Calu3 (cell line): ENCODE measurements at regions not wholly inside any gene's neighbourhood (a gene's known extent, or its start where the extent isn't known, plus 50 kb on each side); places are given as distances from the start of the nearest gene placed in this dataset.

Experiments used
- BruUV-seq: library from RNA; stranded (reverse); fragments of 400-500 nt; replicated peaks from 2 replicates; lab custom pipeline; 2021; lab: Mats Ljungman, UMichigan
- CTCF ChIA-PET: fragments of 300-600 bp; sonication (Branson Sonifier 250); formaldehyde crosslinking; loops from one replicate; lab custom pipeline; 2022; ENCODE audit warnings: antibody characterized with exemption; lab: Charles Lee
- DNase-seq: peaks from one replicate; pipeline ENCODE4 v3.0.0; 2022
- H3K27ac Mint-ChIP-seq: one replicate; pipeline ENCODE4 v1.8.0; 2022; ENCODE audit warnings: mixed read lengths; ENCODE audit not compliant: unreplicated experiment
- H3K27me3 Mint-ChIP-seq: one replicate; pipeline ENCODE4 v1.8.0; 2022; ENCODE audit warnings: mixed read lengths; ENCODE audit not compliant: unreplicated experiment
- H3K36me3 Mint-ChIP-seq: one replicate; pipeline ENCODE4 v1.8.0; 2022; ENCODE audit warnings: mild to moderate bottlenecking, moderate library complexity, mixed read lengths; ENCODE audit not compliant: insufficient read depth, unreplicated experiment
- H3K4me1 Mint-ChIP-seq: one replicate; pipeline ENCODE4 v1.8.0; 2022; ENCODE audit warnings: mild to moderate bottlenecking, low read depth, mixed read lengths; ENCODE audit not compliant: unreplicated experiment
- H3K4me3 Mint-ChIP-seq: one replicate; pipeline ENCODE4 v1.8.0; 2022; ENCODE audit warnings: mild to moderate bottlenecking, low read depth, moderate library complexity, mixed read lengths; ENCODE audit not compliant: unreplicated experiment
- H3K9me3 Mint-ChIP-seq: one replicate; pipeline ENCODE4 v1.8.0; 2022; ENCODE audit warnings: low read depth, mixed read lengths; ENCODE audit not compliant: unreplicated experiment
- intact Hi-C: fragments of 100-400 bp; cut with micrococcal nuclease; formaldehyde crosslinking; loops from one replicate; pipeline ENCODE4 v1.10.0; 2022; ENCODE audit not compliant: unreplicated experiment
- TF ChIP-seq, protein P1 (sequence below): fragments of 200-600 bp; IDR thresholded peaks from one replicate; pipeline ENCODE4 v1.8.0; 2022; ENCODE audit warnings: antibody characterized with exemption; ENCODE audit not compliant: unreplicated experiment

DNA sequence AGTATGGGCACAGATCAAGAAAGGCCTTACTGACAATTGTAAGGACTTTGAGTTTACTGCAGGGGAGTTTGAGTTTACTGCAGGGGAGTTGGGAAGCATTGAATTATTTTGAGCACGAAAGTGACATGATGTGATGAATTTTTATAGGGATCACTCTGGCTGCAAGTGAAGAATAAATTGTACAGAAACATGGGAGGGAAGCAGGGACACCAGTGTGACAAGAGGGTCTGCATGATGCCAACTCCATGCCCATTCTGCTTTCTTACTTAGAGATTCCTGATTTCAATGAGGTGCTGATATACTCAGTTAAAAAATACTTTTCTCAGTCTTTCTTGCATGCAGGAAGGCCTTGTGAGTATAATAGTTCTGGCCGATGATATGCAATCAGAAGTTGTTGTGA lies 234.4 kb downstream of the CENPF start:
- Mint-ChIP-seq H3K36me3 (no peaks in the 10 kb centered on the region), H3K27me3 (no peaks in the 10 kb centered on the region), H3K4me3 (no peak overlapping the region), H3K9me3 (peaks cover under 1% of the 10 kb centered on the region), H3K4me1 (peaks cover 16% of the 10 kb centered on the region), H3K27ac (no peak overlapping the region)
- intact Hi-C loops: no loop called here
- CTCF ChIA-PET: no interaction called here
- TF ChIP-seq, protein P1, sequence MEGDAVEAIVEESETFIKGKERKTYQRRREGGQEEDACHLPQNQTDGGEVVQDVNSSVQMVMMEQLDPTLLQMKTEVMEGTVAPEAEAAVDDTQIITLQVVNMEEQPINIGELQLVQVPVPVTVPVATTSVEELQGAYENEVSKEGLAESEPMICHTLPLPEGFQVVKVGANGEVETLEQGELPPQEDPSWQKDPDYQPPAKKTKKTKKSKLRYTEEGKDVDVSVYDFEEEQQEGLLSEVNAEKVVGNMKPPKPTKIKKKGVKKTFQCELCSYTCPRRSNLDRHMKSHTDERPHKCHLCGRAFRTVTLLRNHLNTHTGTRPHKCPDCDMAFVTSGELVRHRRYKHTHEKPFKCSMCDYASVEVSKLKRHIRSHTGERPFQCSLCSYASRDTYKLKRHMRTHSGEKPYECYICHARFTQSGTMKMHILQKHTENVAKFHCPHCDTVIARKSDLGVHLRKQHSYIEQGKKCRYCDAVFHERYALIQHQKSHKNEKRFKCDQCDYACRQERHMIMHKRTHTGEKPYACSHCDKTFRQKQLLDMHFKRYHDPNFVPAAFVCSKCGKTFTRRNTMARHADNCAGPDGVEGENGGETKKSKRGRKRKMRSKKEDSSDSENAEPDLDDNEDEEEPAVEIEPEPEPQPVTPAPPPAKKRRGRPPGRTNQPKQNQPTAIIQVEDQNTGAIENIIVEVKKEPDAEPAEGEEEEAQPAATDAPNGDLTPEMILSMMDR: no peak
- DNase-seq: no peak
- BruUV-seq: no TSS peak

DNA sequence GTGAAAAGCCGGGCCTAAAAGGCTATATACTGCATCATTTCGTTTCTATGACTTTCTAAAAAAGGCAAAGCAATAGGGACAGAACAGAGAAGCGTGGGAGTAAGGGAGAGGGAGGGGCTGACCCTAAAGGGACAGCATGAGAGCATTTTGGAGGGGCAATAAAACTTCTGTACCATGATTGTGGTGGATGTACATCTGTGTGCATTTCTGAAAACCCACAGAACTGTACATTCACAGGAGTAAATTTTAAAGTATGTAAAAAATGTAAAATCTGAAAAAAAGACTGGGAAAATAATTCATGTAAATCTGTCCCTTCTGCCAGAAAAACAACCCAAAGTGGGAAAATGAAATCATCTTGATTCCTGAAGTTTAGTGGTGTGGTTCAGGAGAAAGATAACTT lies 235.4 kb downstream of the CENPF start:
- DNase-seq: no peak
- H3K4me1 Mint-ChIP-seq: peaks cover 16% of the 10 kb centered on the region
- H3K27me3 Mint-ChIP-seq: no peaks in the 10 kb centered on the region
- CTCF ChIA-PET: no interaction called here
- H3K36me3 Mint-ChIP-seq: no peaks in the 10 kb centered on the region
- H3K4me3 Mint-ChIP-seq: no peak overlapping the region
- no peaks in the 10 kb centered on the region for H3K9me3 Mint-ChIP-seq
- H3K27ac Mint-ChIP-seq: no peak overlapping the region
- BruUV-seq: no TSS peak
- intact Hi-C loops: no loop called here
- TF ChIP-seq, protein P1: no peak

DNA sequence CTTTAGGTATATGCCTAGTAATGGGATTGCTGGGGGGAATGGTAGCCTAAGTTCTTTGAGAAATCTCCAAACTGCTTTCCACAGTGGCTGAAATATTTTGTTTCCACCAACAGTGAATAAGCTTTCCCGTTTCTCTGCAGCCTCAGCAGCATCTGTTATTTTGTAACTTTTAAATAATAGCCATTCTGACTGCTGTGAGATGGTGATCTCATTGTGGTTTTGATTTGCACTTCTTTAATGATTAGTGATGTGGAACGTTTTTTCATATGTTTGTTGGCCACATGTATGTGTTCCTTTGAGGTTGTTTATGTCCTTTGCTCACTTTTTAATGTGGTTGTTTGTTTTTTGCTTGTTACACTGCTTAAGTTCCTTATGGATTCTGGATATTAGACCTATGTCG lies 237.4 kb downstream of the CENPF start:
- intact Hi-C loops: loop anchor here (2.0 kb wide), 1 partner anchor 24 kb away; no protein-coding TSS in a partner anchor
- Mint-ChIP-seq H3K9me3 (no peaks in the 10 kb centered on the region), H3K36me3 (no peaks in the 10 kb centered on the region), H3K4me3 (no peak overlapping the region), H3K4me1 (peaks cover 8% of the 10 kb centered on the region), H3K27me3 (no peaks in the 10 kb centered on the region), H3K27ac (no peak overlapping the region)
- no TSS peak for BruUV-seq
- DNase-seq: no peak
- CTCF ChIA-PET: interaction anchor here (0.7 kb wide), 1 partner anchor 171 kb away, joined by 3 read pairs; no protein-coding TSS in a partner anchor
- TF ChIP-seq, protein P1: no peak

DNA sequence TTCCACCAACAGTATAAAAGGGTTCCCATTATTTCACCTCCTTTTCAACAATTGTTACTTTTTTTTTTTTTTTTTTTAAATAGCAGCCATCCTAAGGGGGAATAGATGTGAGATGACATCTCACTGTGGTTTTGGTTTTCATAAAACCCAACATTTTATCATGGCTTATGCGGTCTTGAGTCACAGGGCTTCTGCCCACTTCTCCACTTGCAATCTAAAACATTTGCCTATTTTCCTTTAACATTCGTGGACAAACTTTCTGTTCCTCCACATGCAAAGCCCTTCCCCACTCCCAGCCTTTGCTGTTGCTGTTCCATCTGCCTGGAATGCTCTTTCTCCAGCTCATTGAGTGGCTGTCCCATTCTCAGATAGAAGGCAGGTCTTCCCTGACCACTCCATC lies 239.7 kb upstream of the KCNK2 start:
- Mint-ChIP-seq H3K36me3 (no peaks in the 10 kb centered on the region), H3K27ac (no peak overlapping the region), H3K4me1 (peaks cover 8% of the 10 kb centered on the region), H3K9me3 (no peaks in the 10 kb centered on the region), H3K4me3 (no peak overlapping the region), H3K27me3 (no peaks in the 10 kb centered on the region)
- intact Hi-C loops: no loop called here
- BruUV-seq: no TSS peak
- no peak for DNase-seq
- CTCF ChIA-PET: no interaction called here
- TF ChIP-seq, protein P1: no peak
